Mammary epithelial cell (primary cell): ENCODE measurements at regions not wholly inside any gene's neighbourhood (a gene's known extent, or its start where the extent isn't known, plus 50 kb on each side); places are given as distances from the start of the nearest gene placed in this dataset.

Experiments
- CTCF ChIP-seq, 2 donors: IDR thresholded peaks in 1 of 2; conservative IDR thresholded peaks in 1 of 2; 2 replicates each; pipeline ENCODE4 v1.5.1; 2011 to 2012; ENCODE audit warnings: inconsistent platforms in 2 of 2, low read length in 2 of 2, mild to moderate bottlenecking in 2 of 2, control low read depth in 1 of 2, low read depth in 1 of 2; ENCODE audit not compliant: insufficient read depth in 1 of 2; ENCODE audit errors: extremely low read depth in 1 of 2
- EZH2 ChIP-seq: IDR thresholded peaks from 2 replicates; pipeline ENCODE4 v1.6.1; 2012; ENCODE audit warnings: low read length, inconsistent platforms, borderline replicate concordance

- TF ChIP-seq CTCF (conservative IDR thresholded peaks at IDR 0.05 in 1 of 2, IDR thresholded peaks at IDR 0.05 in 1 of 2; ENCODE audit: extremely low read depth in 1 of 2, insufficient read depth in 1 of 2, low read depth in 1 of 2, low read length in 2 of 2): no peak
- no peak for TF ChIP-seq EZH2
Measured at GRCh38 chr18:25503567-25504081, 151.7 kb upstream of the ZNF521 start.
